Retina (tissue), 1 donor: ENCODE measurements at regions not wholly inside any gene's neighbourhood (a gene's known extent, or its start where the extent isn't known, plus 50 kb on each side); places are given as distances from the start of the nearest gene placed in this dataset.

Experiments used
- DNase-seq: peaks from one replicate; pipeline ENCODE4 v3.0.0-alpha.2; 2016

GRCh38 chrX:80316526-80316925 is 103.7 kb upstream of the TENT5D start:
- no peak for DNase-seq

- DNase-seq: no peak
Measured at GRCh38 chrX:80317646-80318045, 102.6 kb upstream of the TENT5D start.

GRCh38 chrX:80331285-80331684 is 89.0 kb upstream of the TENT5D start:
- DNase-seq: no peak

GRCh38 chrX:80334583-80334982 is 85.7 kb upstream of the TENT5D start:
- DNase-seq: no peak

GRCh38 chrX:80335062-80335830 is 85.0 kb upstream of the TENT5D start:
- peak; percentile 38 for DNase-seq

GRCh38 chrX:80354966-80355465 is 65.2 kb upstream of the TENT5D start:
- DNase-seq: no peak
